ENCODE measurements at regions not wholly inside any gene's neighbourhood (a gene's known extent, or its start where the extent isn't known, plus 50 kb on each side); places are given as distances from the start of the nearest gene placed in this dataset.

DNA sequence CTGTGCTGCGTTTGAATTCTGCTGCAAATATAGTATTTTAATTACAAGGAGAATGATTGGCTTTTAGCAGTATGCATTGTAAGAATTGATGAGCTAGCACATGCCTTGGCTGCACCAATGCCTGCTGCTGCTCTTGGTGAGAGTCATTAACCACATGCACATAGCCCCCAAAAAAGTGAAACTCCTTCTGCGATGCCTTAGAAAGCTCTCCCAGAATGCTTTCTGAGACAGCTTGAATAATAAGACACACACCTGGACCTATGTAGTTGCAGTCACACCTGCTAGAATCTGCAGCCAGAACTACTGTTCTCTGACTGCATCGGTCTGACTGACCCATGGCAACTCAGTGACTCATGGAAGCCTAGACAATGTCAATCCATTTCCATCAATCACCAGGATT lies 170.1 kb upstream of the DDX18 start:
- no peak for DNase-seq (ENCODE audit: low spot score)

DNA sequence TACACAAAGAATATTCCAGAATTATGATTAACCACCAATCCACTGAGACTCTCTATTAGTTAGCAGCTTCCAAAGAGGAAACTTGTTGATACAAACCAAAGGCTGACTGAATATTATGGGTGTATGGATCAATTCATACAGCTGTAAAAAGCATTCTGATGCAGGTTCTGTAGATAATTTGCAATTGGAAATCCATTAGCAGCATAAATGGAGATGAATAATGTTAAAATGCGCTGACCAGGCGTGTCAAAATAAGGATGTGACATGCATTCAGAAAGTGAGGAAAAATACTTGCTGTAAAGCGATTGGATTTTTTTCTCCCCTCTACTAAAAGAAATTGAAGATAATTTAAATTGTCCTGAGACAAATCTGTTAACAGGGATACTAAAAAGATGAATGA lies 169.0 kb upstream of the DDX18 start:
- DNase-seq (ENCODE audit: low spot score), result no peak

DNA sequence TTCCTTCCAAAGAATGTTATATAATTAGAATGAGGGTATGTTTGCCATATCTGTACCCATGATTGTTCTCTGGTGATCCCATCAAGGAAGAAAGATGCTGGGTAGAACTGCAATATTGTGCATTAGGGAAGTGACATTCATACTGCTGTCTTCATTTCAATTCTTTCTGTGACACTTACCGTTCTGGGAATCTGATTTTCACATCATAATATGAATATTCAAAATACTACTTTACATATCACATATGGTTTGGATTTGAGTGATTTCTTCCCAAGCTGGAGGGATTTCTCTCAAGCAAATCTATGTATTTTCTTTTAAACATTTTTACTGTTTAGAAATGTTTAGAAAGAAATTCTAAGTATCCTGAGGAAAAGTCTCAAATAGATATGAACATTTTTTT lies 168.4 kb upstream of the DDX18 start:
- DNase-seq (ENCODE audit: low spot score), result no peak

DNA sequence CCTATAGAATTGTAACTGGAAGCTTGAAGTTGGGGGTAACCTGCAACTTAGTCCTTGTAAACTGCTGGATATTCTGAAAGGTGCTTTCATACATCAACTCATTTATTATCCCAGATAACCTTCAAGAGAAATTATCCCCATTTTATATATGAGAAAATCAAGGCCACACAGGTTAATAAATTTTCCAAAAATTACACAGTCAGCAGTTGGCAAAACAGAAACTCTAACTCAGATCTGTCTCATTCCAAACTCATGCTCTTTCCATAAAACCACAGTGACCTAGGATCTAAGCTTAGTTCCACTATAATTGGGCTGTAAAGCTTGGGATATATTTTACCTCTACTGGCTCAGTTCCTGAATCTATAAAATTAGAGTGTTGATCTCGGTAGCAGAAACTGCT lies 167.6 kb upstream of the DDX18 start:
- DNase-seq (ENCODE audit: low spot score), result no peak

DNA sequence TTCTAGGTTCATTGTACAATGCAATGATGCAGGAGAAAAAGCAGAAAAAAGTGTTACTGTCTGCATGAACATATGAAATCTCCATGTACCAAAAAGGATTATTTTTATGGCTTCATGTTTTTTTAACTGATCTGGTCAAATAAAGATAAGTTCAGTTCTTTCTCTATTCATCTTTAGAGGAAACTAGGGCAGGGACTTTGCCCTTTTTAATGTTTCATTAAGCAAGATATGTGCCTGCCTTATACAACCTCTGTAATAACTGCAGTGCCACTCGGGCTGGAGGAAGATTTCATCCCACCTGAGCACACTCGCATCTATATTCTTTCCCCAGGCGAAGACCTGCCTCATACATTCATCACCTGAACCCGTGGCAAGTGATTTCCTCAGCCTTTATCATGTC lies 157.9 kb upstream of the DDX18 start:
- no peak for DNase-seq (ENCODE audit: low spot score)

DNA sequence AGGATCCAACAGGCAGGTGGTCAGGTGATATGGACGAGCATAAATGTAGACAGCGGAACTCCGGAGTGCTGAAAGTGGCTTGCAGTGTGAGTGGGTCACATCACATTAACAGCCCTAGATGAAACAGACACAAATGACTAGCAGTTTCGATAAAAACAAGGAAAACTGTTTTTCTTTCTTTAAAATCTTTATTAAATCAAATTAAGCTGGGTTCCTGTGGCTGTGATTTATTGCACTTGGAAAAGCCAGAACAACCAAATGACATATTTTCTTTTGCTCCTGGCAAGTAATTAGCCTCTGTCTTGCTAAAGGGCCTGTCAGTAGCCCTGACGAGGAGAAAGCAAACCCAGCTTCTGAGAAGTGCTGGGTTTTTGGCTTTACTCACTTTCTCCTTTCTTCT lies 152.9 kb upstream of the DDX18 start:
- DNase-seq (ENCODE audit: low spot score), result no peak

DNA sequence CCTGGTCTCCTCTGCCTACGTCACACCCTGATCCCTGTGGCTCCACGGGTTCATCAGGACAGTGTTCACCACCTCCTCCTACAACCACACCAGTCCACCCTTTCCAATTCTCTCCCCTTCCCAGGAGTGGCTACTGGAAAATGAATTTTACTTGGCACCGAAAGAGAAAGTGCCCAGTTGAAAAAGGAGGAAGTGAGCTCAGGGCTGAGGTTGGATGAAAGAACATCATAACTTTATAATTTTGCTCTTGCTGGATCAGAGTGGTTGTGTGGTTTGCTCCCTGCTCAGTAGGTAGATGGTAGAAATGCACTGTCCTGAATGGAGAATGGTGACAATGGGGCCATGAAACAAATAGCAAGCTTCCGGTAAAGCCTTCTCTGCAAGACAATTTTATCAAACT lies 140.3 kb upstream of the DDX18 start:
- DNase-seq (ENCODE audit: low spot score), result no peak

DNA sequence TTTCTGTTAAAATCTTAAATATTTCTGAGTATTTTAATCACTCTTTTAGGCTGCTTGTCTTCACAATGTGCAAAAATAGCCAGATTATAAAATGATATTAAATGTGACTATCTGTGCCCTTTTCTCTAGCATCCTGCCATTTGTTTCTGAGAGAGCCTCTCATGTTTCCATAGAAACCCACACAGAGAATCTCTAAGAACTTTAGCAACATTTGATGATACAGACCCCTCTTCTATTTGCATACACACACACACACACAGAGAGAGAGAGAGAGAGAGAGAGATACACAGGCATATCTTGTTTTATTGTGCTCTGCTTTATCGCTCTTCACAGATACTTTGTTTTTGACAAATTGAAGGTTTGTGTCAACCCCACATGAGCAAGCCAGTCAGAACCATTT lies 134.5 kb upstream of the DDX18 start:
- no peak for DNase-seq (ENCODE audit: low spot score)

DNA sequence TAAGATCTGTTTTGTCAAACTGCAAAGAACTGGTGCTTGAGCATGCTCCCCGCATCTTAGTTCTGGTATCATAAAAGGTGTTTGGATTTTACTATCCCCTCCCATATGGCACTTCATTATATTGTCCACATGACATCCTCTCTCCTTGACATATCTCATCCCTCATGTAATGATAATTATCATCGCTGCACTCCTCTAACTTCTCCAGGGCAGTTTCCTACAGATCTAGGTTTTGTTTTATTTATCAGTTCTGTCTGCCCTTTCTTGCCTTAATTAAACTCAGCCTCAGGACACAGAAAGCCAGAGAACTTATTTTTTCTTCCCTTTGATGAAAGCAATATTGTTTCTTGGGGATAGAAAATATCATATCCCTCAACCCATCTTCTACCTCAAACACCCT lies 129.6 kb upstream of the DDX18 start:
- DNase-seq (ENCODE audit: low spot score), result no peak

DNA sequence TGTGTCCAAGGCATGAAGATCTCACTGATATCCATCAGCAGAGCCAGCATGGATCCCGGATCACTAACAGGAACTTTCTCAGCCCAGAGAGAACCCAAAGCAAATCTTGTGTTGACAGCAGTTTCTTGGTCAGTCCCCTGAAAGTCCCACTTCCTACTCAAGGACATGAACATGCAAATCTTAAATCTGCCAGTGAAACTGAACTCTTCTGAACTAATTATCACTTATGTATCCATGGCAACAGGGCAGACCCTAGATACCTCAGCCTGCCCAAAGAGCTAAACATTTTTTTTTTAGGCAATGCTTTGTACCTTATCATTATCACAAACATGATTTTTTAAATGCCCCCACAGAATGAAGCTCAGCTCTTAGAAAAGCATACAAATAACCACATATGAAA lies 127.8 kb upstream of the DDX18 start:
- DNase-seq (ENCODE audit: low spot score), result no peak

DNA sequence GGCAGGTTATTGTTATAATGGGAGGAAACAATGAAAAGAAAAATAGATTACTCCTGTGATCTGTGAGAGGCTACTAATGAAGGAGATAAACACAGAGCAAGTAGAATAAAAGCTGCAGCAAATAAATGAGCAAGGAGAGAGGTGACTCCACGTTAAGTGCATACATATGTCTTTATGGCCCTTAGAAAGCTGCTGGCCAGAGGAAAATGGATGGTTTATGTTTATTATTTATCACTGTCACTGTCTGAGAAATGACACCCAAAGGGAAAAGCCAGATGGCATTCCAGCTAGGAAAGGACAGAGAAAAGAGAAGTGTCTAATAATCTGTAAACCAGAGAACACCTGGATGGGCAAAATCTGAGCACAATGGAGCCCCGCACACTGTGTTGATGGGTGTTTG lies 122.9 kb upstream of the DDX18 start:
- no peak for DNase-seq (ENCODE audit: low spot score)

DNA sequence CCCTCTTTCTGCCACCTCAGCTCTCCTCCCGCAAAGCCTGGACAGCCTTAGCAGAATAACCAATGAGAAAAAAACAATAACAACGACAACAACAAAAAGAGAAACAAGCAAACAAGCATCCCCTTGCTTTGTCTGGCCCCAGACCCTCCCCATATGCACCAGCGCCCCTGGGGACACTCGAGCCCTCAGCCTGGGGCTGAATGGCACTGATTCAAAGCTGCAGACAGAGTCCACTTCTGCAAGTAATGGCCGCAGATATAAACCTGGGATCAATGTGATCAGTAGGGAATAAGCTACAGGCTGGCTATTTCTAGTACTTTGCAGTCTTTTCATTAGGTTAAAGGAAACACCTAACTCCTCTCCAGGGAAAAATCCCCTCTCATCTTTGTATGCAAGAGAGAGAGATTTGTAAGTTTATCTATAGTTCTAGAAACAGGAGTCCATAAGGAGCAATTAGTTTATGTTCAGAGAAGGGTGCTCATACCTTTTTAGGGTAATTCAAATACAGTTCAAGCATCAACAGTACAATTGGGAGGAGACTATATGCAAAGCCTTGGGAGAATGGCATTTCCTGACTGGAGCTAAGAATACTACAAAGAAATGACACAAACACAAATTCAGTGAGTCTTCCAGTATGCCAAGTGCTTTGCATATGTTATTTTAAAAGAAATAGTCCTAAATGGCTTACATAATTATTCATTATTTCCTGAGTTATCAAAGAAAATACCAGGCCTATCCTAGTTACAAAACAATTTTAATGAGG lies 122.3 kb upstream of the DDX18 start:
- no peak for DNase-seq (ENCODE audit: low spot score)

DNA sequence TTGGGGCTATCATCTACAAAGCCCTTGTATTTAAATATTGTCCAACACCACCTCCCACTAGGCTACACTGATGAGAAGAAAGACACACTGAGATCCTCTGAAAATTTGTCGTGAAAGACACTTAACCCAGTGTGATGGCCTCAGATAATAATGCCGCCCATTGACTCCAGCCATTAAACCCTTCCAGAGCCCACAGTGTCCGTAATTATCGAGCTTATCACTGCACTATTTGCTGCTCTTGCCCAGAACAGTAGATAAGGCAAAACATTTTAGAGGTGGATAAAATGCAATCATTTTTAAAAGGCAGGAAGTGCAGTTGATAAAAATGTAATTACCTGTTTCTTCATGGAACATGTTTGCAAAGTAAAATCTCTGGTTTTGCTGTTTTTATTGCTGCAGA lies 121.3 kb upstream of the DDX18 start:
- no peak for DNase-seq (ENCODE audit: low spot score)

DNA sequence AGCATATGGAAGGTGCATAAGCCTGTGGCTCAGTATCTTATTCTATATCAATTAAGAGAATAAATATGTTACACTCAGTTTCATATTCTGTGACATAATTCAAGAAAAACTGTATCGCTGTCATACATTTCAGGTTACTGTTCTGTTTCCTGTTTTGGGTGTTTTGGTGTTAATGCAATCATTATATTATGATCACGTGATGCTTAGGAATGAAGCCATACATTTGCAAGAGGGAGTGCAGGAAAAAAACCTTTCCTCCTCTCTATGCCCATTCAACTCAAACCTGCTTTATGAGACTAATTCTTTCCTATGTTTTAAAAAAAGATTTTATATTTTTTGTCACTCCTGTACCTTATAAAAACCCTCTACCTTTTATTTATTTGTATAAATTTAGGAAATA lies 120.8 kb upstream of the DDX18 start:
- no peak for DNase-seq (ENCODE audit: low spot score)

DNA sequence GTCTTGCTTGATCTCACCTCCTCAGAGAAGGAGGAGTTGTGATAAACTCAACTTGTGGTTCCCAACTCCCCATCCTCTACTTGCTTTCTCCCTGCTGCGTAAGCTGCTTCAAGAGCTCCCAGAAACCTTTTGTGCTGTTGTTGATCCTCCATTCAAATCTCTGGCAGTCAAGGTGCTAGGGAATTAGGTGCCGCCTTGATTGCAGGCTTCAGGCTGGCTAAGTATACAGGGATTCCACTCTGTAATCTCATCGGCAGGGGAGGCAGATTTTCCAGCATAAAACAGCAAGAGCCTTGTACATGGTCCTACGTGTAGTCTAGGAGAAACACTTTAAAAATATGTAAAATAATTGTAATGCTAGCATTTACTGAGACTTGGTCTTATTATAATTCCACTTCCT lies 116.2 kb upstream of the DDX18 start:
- DNase-seq (ENCODE audit: low spot score), result no peak

DNA sequence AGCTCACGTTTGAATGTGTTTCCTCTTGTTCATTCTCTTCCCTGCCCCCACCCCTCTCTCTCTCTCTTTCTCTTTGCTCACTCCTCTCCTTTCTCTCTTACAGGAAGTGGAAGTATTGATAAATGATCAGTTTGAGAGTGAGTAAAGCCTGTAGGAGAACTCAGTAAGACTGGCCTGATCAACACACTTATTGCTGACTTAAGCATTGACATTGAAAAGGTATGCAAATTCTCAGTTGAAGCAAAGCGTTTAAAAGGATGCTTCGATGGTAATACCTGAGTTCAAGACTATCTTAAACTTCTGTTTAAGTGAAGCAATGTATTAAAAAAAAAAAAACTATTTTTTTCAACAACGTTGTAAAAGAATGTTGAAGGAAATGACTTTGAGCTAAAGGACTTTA lies 115.7 kb upstream of the DDX18 start:
- DNase-seq (ENCODE audit: low spot score), result no peak

DNA sequence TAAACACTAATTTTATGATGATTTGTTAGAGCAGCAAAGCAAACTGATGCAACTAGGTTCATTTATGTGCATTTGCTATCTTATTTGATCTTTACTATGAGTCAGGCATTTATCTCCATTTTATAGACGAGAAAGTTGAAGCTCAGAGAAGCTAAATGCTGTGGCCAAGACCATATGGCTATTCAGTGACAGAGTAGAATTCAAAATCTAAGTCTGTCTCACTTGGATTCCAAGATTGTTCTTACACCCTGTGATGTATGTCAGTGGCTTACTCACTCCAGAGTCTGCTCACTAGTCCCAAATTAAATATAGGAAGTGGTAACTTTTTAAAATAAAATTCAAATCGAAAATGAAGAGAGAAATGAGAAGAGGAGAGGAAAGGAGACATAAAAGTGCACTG lies 114.0 kb upstream of the DDX18 start:
- no peak for DNase-seq (ENCODE audit: low spot score)

DNA sequence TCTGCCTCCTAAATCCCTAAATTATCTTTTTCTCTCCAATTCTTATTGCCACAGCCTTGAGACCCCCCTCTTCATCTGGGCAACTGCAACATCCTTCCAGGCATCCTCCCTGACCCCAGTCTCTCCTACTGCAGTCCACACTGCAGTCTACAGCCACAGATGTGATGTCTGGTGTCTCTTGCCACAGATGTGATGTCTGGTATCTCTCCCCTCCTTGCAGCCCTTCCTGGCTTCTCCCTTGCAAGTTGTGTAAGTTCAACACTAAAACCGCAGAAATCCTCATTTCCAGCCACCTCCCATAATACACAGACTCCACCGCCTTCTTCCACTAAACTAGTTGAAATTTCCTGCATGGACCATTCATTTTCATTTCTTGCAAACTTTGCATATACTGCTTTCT lies 113.1 kb upstream of the DDX18 start:
- DNase-seq (ENCODE audit: low spot score), result no peak

DNA sequence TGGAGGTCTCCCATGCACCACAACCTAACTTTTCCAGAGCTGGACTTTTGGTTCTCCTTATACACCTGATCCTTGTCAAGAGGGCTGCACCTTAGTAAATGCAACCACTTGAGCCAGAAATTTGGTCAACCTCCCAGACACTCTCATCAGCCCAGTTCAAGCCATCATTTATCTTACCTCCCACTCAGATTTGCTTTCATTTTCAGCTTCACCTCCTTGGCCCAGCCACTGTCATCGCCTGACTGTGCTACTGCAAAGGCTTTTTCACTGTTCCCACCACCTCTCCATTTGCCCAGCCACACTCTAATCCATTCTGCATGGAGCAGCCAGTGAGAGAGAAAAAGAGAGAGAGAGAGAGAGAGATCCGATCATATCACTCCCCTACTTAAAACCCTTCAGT lies 112.4 kb upstream of the DDX18 start:
- DNase-seq (ENCODE audit: low spot score), result no peak

DNA sequence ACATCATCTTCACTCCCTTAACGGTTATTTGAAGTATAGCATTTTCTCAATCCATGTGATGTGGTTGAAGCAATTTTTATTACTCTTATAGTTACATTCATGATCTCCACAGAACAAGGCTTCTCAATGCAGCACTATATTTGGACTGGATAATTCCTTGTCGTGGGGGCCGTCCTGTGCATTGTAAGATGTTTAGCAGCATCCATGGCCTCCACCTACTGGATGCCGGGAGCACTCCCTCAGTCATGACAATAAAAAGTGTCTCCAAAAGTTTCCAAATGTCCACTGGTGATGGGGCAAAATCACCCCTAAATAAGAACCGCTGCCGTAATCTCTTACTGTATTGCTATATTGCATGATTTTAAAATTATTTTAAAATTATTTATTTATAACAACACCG lies 110.6 kb upstream of the DDX18 start:
- no peak for DNase-seq (ENCODE audit: low spot score)

DNA sequence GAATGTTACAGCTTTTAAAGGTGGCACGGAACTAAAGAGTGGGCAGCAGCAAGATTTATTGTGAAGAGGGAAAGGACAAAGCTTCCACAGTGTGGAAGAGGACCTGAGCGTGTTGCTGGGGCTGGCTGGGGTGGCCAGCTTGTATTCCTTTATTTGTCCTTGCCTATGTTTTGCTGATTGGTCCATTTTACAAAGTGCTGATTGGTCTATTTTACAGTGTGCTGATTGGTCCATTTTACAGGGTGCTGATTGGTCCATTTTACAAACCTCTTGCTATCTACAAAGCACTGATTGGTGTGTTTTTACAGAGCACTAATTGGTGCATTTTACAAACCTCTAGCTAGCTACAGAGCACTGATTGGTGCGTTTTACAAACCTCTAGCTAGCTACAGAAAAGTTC lies 109.7 kb upstream of the DDX18 start:
- no peak for DNase-seq (ENCODE audit: low spot score)

DNA sequence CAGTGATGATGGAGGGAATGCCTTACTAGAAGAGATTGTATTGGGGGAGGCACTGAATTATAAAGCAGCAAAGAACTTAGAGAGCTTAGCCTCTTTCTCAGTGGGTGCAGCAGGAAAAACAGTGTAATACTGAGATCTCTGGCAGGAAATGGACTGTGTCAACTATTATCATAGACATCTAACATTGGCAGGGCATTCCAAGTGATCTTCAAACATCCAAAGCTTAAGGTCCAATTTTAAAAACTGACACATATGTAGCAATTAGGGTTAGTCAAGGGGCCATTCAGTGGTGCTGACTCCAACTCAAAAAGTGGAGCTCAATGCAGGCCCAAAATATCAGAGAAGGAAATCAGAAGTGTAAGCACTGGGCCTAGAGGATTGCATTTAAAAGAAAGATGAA lies 106.6 kb upstream of the DDX18 start:
- DNase-seq (ENCODE audit: low spot score), result no peak

DNA sequence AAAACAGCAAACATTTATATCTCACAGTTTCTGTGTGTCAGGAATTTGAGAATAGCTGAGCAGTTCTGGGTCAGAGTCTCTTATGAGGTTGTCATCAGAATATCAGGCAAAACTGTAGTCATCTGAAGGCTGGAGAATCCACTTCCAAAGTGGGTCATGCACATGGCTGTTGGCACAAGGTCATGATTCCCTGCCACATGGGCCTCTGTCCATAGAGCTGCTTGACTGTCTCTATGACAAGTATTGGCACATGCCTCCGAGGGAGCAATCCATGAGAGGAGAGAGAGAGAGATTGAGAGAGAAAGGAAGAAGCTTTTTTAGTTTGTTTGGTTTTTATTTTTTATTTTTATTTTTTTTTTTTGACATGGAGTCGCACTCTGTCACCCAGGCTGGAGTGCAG lies 101.8 kb upstream of the DDX18 start:
- no peak for DNase-seq (ENCODE audit: low spot score)

DNA sequence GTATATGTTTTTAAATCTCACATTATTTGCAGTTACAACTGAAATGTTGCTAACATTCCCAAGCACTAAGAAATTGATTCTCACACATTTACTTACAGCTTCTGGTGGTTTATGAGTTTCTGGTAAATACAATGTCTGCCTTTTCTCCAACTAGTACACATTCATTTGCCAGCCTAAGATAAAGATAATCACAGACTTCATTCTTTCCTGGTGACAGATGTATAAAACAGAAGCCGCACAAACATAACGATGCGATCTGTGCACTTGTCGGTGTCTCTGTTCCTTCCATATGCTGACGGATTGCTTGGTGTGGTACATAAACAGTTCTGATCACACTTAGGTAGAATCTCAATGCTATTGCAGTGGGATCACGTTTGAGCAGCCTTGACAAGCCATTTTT lies 100.4 kb upstream of the DDX18 start:
- DNase-seq (ENCODE audit: low spot score), result no peak
